GM19455 (cell line): ENCODE measurements at regions not wholly inside any gene's neighbourhood (a gene's known extent, or its start where the extent isn't known, plus 50 kb on each side); places are given as distances from the start of the nearest gene placed in this dataset.

ENCODE experiments used
- ATAC-seq: cut with Tn5 transposase; IDR thresholded peaks from one replicate; pipeline ENCODE4 v1.9.1; 2021; ENCODE audit not compliant: unreplicated experiment

- ATAC-seq: no peak
Measured at GRCh38 chr9:28887188-28887884, 1314.1 kb upstream of the C9orf72 start.

- ATAC-seq: no peak
Measured at GRCh38 chr9:28888806-28889205, 1315.5 kb upstream of the C9orf72 start.

- ATAC-seq: no peak
Measured at GRCh38 chr9:28892538-28892937, 1319.3 kb upstream of the C9orf72 start.

GRCh38 chr9:28899267-28899666 is 1326.0 kb upstream of the C9orf72 start:
- ATAC-seq: no peak

GRCh38 chr9:28899926-28900325 is 1326.6 kb upstream of the C9orf72 start:
- ATAC-seq: no peak

GRCh38 chr9:28900406-28900805 is 1327.1 kb upstream of the C9orf72 start:
- no peak for ATAC-seq

GRCh38 chr9:28909526-28909925 is 1336.2 kb upstream of the C9orf72 start:
- ATAC-seq: no peak

GRCh38 chr9:28912621-28913020 is 1339.3 kb upstream of the C9orf72 start:
- ATAC-seq: no peak

- ATAC-seq: no peak
Measured at GRCh38 chr9:28915202-28915930, 1342.1 kb upstream of the C9orf72 start.

GRCh38 chr9:28916348-28916747 is 1343.1 kb upstream of the C9orf72 start:
- no peak for ATAC-seq

- no peak for ATAC-seq
Measured at GRCh38 chr9:28921857-28922500, 1348.7 kb upstream of the C9orf72 start.

- ATAC-seq: no peak
Measured at GRCh38 chr9:28922891-28923290, 1349.6 kb upstream of the C9orf72 start.

- ATAC-seq: no peak
Measured at GRCh38 chr9:28923351-28923750, 1350.1 kb upstream of the C9orf72 start.

- ATAC-seq: no peak
Measured at GRCh38 chr9:28925157-28925556, 1351.9 kb upstream of the C9orf72 start.

- ATAC-seq: no peak
Measured at GRCh38 chr9:28926306-28926705, 1353.0 kb upstream of the C9orf72 start.

- ATAC-seq: no peak
Measured at GRCh38 chr9:28927691-28928090, 1354.4 kb upstream of the C9orf72 start.

- ATAC-seq: no peak
Measured at GRCh38 chr9:28929433-28929832, 1356.2 kb upstream of the C9orf72 start.

GRCh38 chr9:28930766-28931165 is 1357.5 kb upstream of the C9orf72 start:
- ATAC-seq: no peak

- no peak for ATAC-seq
Measured at GRCh38 chr9:28934111-28934510, 1360.8 kb upstream of the C9orf72 start.

- no peak for ATAC-seq
Measured at GRCh38 chr9:28938981-28939380, 1365.7 kb upstream of the C9orf72 start.

GRCh38 chr9:28941856-28942255 is 1368.6 kb upstream of the C9orf72 start:
- no peak for ATAC-seq

GRCh38 chr9:28942941-28943340 is 1369.7 kb upstream of the C9orf72 start:
- ATAC-seq: no peak
